PFSK-1 (cell line): ENCODE measurements at regions not wholly inside any gene's neighbourhood (a gene's known extent, or its start where the extent isn't known, plus 50 kb on each side); places are given as distances from the start of the nearest gene placed in this dataset.

Experiments used
- FOXP2 ChIP-seq: optimal IDR thresholded peaks from 2 replicates; pipeline ENCODE3; 2011; ENCODE audit warnings: borderline replicate concordance, control low read depth, inconsistent platforms; ENCODE audit not compliant: insufficient read depth; ENCODE audit errors: extremely low read length, extremely low read depth
- POLR2AphosphoS5 ChIP-seq: IDR thresholded peaks from 2 replicates; pipeline ENCODE4 v1.6.1; 2012; ENCODE audit warnings: low read depth, mild to moderate bottlenecking, control low read depth, low read length, moderate library complexity
- SIN3A ChIP-seq: IDR thresholded peaks from 2 replicates; pipeline ENCODE4 v1.6.1; 2012; ENCODE audit warnings: mild to moderate bottlenecking, low read length, moderate library complexity, borderline replicate concordance; ENCODE audit not compliant: insufficient read depth
- TAF1 ChIP-seq: IDR thresholded peaks from 2 replicates; pipeline ENCODE4 v1.6.1; 2012; ENCODE audit warnings: low read length, control low read depth, borderline replicate concordance; ENCODE audit not compliant: insufficient read depth
- TF ChIP-seq, protein P1 (sequence below), 2 experiments: IDR thresholded peaks; 2 replicates each; pipeline versions ENCODE4 v1.6.1 to v1.8.0; 2011 to 2012; ENCODE audit warnings: low read depth in 2 of 2, low read length in 2 of 2, control low read depth in 1 of 2, inconsistent platforms in 1 of 2, mild to moderate bottlenecking in 1 of 2, moderate library complexity in 1 of 2; ENCODE audit not compliant: insufficient read depth in 1 of 2

DNA sequence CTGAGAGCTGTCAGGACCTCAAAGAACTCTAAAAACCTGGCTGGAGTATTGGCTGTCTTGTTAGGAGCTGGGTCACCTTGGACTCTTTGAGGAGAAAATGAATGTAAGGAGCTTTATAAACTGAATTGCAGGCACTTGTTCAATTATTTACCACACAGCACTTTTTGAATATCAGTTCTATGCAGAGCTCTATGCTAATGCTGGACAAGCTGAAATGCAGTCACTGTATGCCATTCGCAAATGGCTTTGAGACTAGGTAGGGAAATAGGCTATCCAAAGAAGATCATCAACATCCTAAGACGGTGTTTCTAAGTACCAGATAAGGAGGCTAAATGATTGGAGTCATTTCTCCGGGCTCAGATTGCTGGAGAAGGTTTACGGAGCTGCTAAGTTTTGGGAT, 333.5 kb downstream of the SIPA1L2 start:
- no peak for TF ChIP-seq TAF1
- TF ChIP-seq, protein P1, sequence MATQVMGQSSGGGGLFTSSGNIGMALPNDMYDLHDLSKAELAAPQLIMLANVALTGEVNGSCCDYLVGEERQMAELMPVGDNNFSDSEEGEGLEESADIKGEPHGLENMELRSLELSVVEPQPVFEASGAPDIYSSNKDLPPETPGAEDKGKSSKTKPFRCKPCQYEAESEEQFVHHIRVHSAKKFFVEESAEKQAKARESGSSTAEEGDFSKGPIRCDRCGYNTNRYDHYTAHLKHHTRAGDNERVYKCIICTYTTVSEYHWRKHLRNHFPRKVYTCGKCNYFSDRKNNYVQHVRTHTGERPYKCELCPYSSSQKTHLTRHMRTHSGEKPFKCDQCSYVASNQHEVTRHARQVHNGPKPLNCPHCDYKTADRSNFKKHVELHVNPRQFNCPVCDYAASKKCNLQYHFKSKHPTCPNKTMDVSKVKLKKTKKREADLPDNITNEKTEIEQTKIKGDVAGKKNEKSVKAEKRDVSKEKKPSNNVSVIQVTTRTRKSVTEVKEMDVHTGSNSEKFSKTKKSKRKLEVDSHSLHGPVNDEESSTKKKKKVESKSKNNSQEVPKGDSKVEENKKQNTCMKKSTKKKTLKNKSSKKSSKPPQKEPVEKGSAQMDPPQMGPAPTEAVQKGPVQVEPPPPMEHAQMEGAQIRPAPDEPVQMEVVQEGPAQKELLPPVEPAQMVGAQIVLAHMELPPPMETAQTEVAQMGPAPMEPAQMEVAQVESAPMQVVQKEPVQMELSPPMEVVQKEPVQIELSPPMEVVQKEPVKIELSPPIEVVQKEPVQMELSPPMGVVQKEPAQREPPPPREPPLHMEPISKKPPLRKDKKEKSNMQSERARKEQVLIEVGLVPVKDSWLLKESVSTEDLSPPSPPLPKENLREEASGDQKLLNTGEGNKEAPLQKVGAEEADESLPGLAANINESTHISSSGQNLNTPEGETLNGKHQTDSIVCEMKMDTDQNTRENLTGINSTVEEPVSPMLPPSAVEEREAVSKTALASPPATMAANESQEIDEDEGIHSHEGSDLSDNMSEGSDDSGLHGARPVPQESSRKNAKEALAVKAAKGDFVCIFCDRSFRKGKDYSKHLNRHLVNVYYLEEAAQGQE (IDR thresholded peaks at IDR 0.05; ENCODE audit: insufficient read depth in 1 of 2, low read depth in 2 of 2, low read length in 2 of 2): no peak
- TF ChIP-seq POLR2AphosphoS5: no peak
- no peak for TF ChIP-seq SIN3A
- TF ChIP-seq FOXP2: no peak

DNA sequence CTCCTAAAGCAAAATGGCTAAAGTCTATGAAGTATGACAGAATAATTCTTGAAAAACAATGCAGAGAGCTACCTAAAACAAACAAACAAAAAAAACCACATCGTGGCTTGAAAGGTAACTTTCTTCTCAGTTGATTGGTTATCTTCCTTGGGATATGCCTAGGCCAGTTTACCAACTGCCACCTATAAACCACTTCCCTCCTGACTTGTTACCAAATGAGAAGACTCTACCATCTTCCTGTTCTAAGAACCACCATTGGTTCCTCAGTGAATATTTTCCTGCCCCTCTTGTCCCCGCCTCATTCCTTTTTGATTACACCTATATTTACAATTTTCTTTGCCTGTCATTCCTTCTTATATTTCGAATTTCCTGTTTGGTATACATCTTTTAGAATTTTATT, 336.6 kb downstream of the SIPA1L2 start:
- TF ChIP-seq, protein P1 (IDR thresholded peaks at IDR 0.05; ENCODE audit: insufficient read depth in 1 of 2, low read depth in 2 of 2, low read length in 2 of 2): no peak
- TF ChIP-seq TAF1 (no peak), FOXP2 (no peak), POLR2AphosphoS5 (no peak), SIN3A (no peak)

DNA sequence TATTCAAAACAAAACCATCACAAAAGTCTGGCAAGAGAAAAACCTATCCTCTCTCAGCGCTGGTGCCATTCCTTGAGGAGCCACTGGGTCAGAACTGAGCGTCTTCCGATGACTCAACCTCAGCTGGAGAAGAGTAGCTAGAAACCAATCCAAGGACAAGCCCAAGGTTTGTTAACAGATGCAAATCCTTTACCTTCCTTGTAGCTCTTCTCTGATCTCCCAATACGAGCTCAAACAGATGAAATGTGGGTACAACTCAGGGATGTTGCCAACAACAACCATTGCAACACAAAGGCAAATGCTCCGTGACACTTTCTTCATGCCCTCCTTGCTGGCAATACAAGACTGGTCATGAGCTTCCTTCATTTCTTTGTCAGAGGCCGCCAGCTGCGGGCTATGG, 337.1 kb downstream of the SIPA1L2 start:
- no peak for TF ChIP-seq TAF1
- TF ChIP-seq POLR2AphosphoS5: no peak
- TF ChIP-seq SIN3A: no peak
- TF ChIP-seq FOXP2: no peak
- TF ChIP-seq, protein P1 (IDR thresholded peaks at IDR 0.05; ENCODE audit: insufficient read depth in 1 of 2, low read depth in 2 of 2, low read length in 2 of 2): no peak

DNA sequence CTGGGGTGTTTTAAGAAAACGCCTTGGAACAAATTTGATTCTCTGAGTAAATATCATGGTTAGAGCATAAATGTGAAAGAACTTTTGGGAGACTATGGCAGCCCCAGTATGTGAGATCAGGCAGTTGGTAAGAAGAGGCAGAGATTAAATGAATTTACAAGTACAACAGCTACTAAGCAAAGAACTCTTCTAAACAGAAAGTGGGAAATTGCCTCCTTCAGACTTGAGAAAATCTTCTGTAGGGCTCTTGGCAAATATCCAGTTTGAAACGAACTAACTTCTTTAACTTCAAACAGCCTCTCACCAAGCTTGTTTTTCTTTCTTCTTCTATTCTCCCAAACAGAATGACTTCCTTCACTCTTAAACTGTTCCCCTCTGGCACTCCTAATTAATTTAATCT, 337.7 kb downstream of the SIPA1L2 start:
- TF ChIP-seq SIN3A (no peak), POLR2AphosphoS5 (no peak), TAF1 (no peak), FOXP2 (no peak)
- TF ChIP-seq, protein P1 (IDR thresholded peaks at IDR 0.05; ENCODE audit: insufficient read depth in 1 of 2, low read depth in 2 of 2, low read length in 2 of 2): no peak

DNA sequence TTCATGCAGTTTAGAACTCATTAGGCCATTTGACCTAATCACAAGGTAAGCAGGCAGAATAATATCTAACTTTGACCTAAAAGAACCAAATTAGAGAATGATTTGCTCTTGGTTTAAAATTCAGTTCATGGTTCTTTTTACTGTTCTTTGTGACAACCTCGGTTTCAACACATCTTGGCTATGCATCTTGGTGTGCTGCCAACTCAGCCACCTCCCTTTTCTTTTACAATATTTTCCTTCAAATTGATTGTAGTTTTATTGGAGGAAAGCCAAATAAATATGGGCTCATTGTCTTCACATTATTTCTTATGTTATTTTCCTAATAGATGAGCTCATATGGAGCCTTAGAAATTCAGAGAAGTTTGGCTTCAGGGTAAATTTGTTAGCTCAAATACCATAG, 338.3 kb downstream of the SIPA1L2 start:
- no peak for TF ChIP-seq TAF1
- TF ChIP-seq POLR2AphosphoS5: no peak
- no peak for TF ChIP-seq SIN3A
- TF ChIP-seq FOXP2: no peak
- TF ChIP-seq, protein P1 (IDR thresholded peaks at IDR 0.05; ENCODE audit: insufficient read depth in 1 of 2, low read depth in 2 of 2, low read length in 2 of 2): no peak; a peak in 1 of 4 replicates
